ENCODE measurements at regions not wholly inside any gene's neighbourhood (a gene's known extent, or its start where the extent isn't known, plus 50 kb on each side); places are given as distances from the start of the nearest gene placed in this dataset.

DNA sequence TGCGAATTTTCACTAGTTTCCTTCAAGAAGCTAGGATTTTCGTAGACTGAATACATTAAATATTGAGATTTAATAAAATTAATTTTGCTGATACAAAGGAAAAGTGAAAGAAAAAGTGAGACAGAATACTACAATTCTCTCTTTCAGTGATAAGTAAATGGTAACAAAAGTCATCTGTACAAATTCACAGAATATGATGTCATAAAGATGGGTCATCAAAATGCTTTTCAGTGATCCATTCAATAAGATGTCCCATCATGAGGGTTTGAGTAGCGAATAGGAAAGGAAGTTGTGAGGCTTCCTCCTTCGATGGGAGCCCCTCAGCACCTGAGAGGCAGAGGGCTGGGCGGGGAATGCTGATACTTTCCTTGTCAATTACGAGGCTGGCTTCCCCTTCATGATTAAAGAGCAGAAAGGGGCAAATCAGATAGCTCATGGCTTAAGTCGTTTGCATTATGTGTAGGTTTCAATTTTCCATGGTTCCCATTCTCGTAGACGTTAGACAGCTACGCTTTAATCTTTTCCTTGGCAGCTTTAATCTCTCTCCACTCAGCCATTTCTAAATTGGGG is 108.8 kb upstream of the SORBS2 start:
- dilution Hi-C loops (cut with MboI; ENCODE audit: extremely low pct_ligation_motif_present, low sequenced_read_pairs): no loop called here
- H3K9ac ChIP-seq (ENCODE audit: control insufficient read depth, extremely low read depth, insufficient read depth, low read length): no peak overlapping the region
- DNase-seq (ENCODE audit: low read depth, low spot score) (no peak), FAIRE-seq (no peak)
- TF ChIP-seq CTCF (optimal IDR thresholded peaks at IDR 0.05 in 1 of 3, IDR thresholded peaks at IDR 0.05 in 1 of 3, conservative IDR thresholded peaks at IDR 0.05 in 1 of 3; ENCODE audit: extremely low read depth in 1 of 3, insufficient read depth in 2 of 3, low read length in 3 of 3) (no peak), EZH2 (IDR thresholded peaks at IDR 0.05; ENCODE audit: low read length) (no peak)
- H3K4me1 ChIP-seq (ENCODE audit: control insufficient read depth, extremely low read depth, insufficient read depth, low read length): no peaks in the 10 kb centered on the region
- H3K36me3 ChIP-seq (ENCODE audit: control insufficient read depth in 2 of 2, extremely low read depth in 1 of 2, insufficient read depth in 2 of 2, low read length in 2 of 2): no peaks in the 10 kb centered on the region
- no peak overlapping the region for H3K27ac ChIP-seq (ENCODE audit: control insufficient read depth, insufficient read depth, low read length)
- no peaks in the 10 kb centered on the region for H4K20me1 ChIP-seq (ENCODE audit: control insufficient read depth, extremely low read depth, insufficient read depth, low read length)
- no peak overlapping the region for H3K4me2 ChIP-seq (ENCODE audit: control insufficient read depth, extremely low read depth, insufficient read depth, low read depth, low read length)
- H3K4me3 ChIP-seq (ENCODE audit: control insufficient read depth in 2 of 3, extremely low read depth in 1 of 3, insufficient read depth in 2 of 3, low read depth in 1 of 3, low read length in 3 of 3): no peak overlapping the region
- no peak overlapping the region for H2AFZ ChIP-seq (ENCODE audit: control insufficient read depth, low read length)
- H3K9me3 ChIP-seq (ENCODE audit: control insufficient read depth, low read depth, low read length): no peaks in the 10 kb centered on the region
- H3K27me3 ChIP-seq (ENCODE audit: control insufficient read depth, extremely low read depth, insufficient read depth, low read length): no peaks in the 10 kb centered on the region
- no peaks in the 10 kb centered on the region for H3K9me1 ChIP-seq (ENCODE audit: control insufficient read depth, extremely low read depth, insufficient read depth, low read length)
- H3K79me2 ChIP-seq (ENCODE audit: control insufficient read depth, insufficient read depth, low read length): no peaks in the 10 kb centered on the region

- Histone ChIP-seq H3K4me1 (ENCODE audit: control insufficient read depth, extremely low read depth, insufficient read depth, low read length) (no peaks in the 10 kb centered on the region), H3K27me3 (ENCODE audit: control insufficient read depth, extremely low read depth, insufficient read depth, low read length) (no peaks in the 10 kb centered on the region), H3K9ac (ENCODE audit: control insufficient read depth, extremely low read depth, insufficient read depth, low read length) (no peak overlapping the region), H3K27ac (ENCODE audit: control insufficient read depth, insufficient read depth, low read length) (no peak overlapping the region), H4K20me1 (ENCODE audit: control insufficient read depth, extremely low read depth, insufficient read depth, low read length) (no peaks in the 10 kb centered on the region), H3K4me2 (ENCODE audit: control insufficient read depth, extremely low read depth, insufficient read depth, low read depth, low read length) (no peak overlapping the region), H3K79me2 (ENCODE audit: control insufficient read depth, insufficient read depth, low read length) (no peaks in the 10 kb centered on the region), H3K9me3 (ENCODE audit: control insufficient read depth, low read depth, low read length) (no peaks in the 10 kb centered on the region), H3K4me3 (ENCODE audit: control insufficient read depth in 2 of 3, extremely low read depth in 1 of 3, insufficient read depth in 2 of 3, low read depth in 1 of 3, low read length in 3 of 3) (no peak overlapping the region), H3K9me1 (ENCODE audit: control insufficient read depth, extremely low read depth, insufficient read depth, low read length) (no peaks in the 10 kb centered on the region), H2AFZ (ENCODE audit: control insufficient read depth, low read length) (no peak overlapping the region), H3K36me3 (ENCODE audit: control insufficient read depth in 2 of 2, extremely low read depth in 1 of 2, insufficient read depth in 2 of 2, low read length in 2 of 2) (no peaks in the 10 kb centered on the region)
- no peak for DNase-seq (ENCODE audit: low read depth, low spot score)
- TF ChIP-seq EZH2 (IDR thresholded peaks at IDR 0.05; ENCODE audit: low read length) (no peak), CTCF (optimal IDR thresholded peaks at IDR 0.05 in 1 of 3, IDR thresholded peaks at IDR 0.05 in 1 of 3, conservative IDR thresholded peaks at IDR 0.05 in 1 of 3; ENCODE audit: extremely low read depth in 1 of 3, insufficient read depth in 2 of 3, low read length in 3 of 3) (no peak)
- FAIRE-seq: no peak
- dilution Hi-C loops (cut with MboI; ENCODE audit: extremely low pct_ligation_motif_present, low sequenced_read_pairs): no loop called here
These were observed 109.9 kb upstream of the SORBS2 start for GRCh38 chr4:185921583-185922555.
